K562 (cell line): ENCODE measurements at regions not wholly inside any gene's neighbourhood (a gene's known extent, or its start where the extent isn't known, plus 50 kb on each side); places are given as distances from the start of the nearest gene placed in this dataset.

Experiments
- ATAC-seq: fragments of 200-7000 bp; cut with Tn5 transposase; 3 replicates; pipeline ENCODE4 v1.9.1; 2020; ENCODE audit warnings: moderate library complexity
- BruUV-seq: library from RNA; stranded (reverse); fragments of 400-500 nt; replicated peaks from 2 replicates; lab custom pipeline; 2021; lab: Mats Ljungman, UMichigan
- CTCF ChIA-PET: fragments of 300-600 bp; formaldehyde crosslinking; extraction: SDS; loops from one replicate; lab custom pipeline; 2021; ENCODE audit warnings: low intra/inter-chr PET ratio; lab: Yijun Ruan, JAX
- POLR2A ChIA-PET: fragments of 300-600, 350-650 bp; sonication (Branson Sonifier 250); formaldehyde crosslinking; extraction: SDS; loops from one replicate; lab custom pipeline; 2021; ENCODE audit warnings: antibody characterized with exemption, inconsistent platforms; lab: Yijun Ruan, JAX
- DNase-seq, 4 experiments: peaks; one replicate each; pipeline versions ENCODE4 v3.0.0 to v3.0.0-alpha.2; 2011 to 2018; ENCODE audit warnings: low spot score in 3 of 4, mixed read lengths in 3 of 4; ENCODE audit errors: extremely low read depth in 1 of 4
- FAIRE-seq: peaks from 2 replicates; lab custom pipeline; 2011; peaks lifted over from hg19 to GRCh38; lab: Jason Lieb, UNC
- H2AFZ ChIP-seq: 2 replicates; pipeline ENCODE4 v1.6.0; 2011; ENCODE audit warnings: low read depth, low read length, control low read depth, inconsistent platforms
- H3K27ac ChIP-seq: fragments of 200-600 bp; 3 replicates; pipeline ENCODE4 v1.8.0; 2011; ENCODE audit warnings: low read depth, mild to moderate bottlenecking, control low read depth, inconsistent platforms, low read length, moderate library complexity, mixed read lengths; ENCODE audit errors: extremely low read depth
- H3K27me3 ChIP-seq, 2 experiments: fragments of 300-600 bp in 1 of 2; 2 replicates in 1 of 2; 3 replicates in 1 of 2; pipeline versions ENCODE4 v1.6.0 to v1.8.0; 2011; ENCODE audit warnings: inconsistent platforms in 2 of 2, low read length in 2 of 2, mild to moderate bottlenecking in 1 of 2, mixed read lengths in 1 of 2, moderate library complexity in 1 of 2; ENCODE audit not compliant: control insufficient read depth in 2 of 2, insufficient read depth in 2 of 2
- H3K36me3 ChIP-seq: fragments of 300-600 bp; 3 replicates; pipeline ENCODE4 v1.8.0; 2011; ENCODE audit warnings: mild to moderate bottlenecking, low read length, inconsistent platforms; ENCODE audit not compliant: control insufficient read depth, insufficient read depth
- H3K4me1 ChIP-seq, 2 experiments: fragments of 200-600 bp in 1 of 2; replicated peaks in 1 of 2; 2 replicates in 1 of 2; 3 replicates in 1 of 2; pipeline versions ENCODE4 v1.5.1 to v1.8.0; 2011; ENCODE audit warnings: inconsistent platforms in 2 of 2, low read length in 2 of 2, mild to moderate bottlenecking in 1 of 2, mixed read lengths in 1 of 2, moderate library complexity in 1 of 2; ENCODE audit not compliant: control insufficient read depth in 2 of 2, insufficient read depth in 2 of 2
- H3K4me2 ChIP-seq: 2 replicates; pipeline ENCODE4 v1.6.1; 2011; ENCODE audit warnings: low read length, control low read depth, inconsistent platforms, mixed read lengths; ENCODE audit not compliant: insufficient read depth
- H3K4me3 ChIP-seq: fragments of 200-600 bp; sonication (generic), shearing (Covaris generic); 2 replicates; pipeline ENCODE4 v1.5.1; 2016; ENCODE audit warnings: control low read depth, inconsistent platforms
- H3K79me2 ChIP-seq: fragments of 200-600 bp; 3 replicates; pipeline ENCODE4 v1.8.0; 2011; ENCODE audit warnings: low read length, inconsistent platforms; ENCODE audit not compliant: control insufficient read depth, insufficient read depth
- H3K9ac ChIP-seq, 2 experiments: 2 replicates each; pipeline versions ENCODE4 v1.6.0 to v1.6.1; 2011; ENCODE audit warnings: low read depth in 2 of 2, low read length in 2 of 2, control low read depth in 1 of 2, inconsistent platforms in 1 of 2, mild to moderate bottlenecking in 1 of 2, mixed read lengths in 1 of 2; ENCODE audit not compliant: insufficient read depth in 1 of 2
- H3K9me1 ChIP-seq: one replicate; pipeline ENCODE4 v1.6.0; 2011; ENCODE audit warnings: inconsistent platforms, mild to moderate bottlenecking, low read length, moderate library complexity; ENCODE audit not compliant: control insufficient read depth, insufficient read depth
- H3K9me3 ChIP-seq: replicated peaks from 2 replicates; pipeline ENCODE4 v1.5.1; 2011; ENCODE audit warnings: low read depth, low read length, inconsistent platforms; ENCODE audit not compliant: control insufficient read depth, insufficient read depth
- H4K20me1 ChIP-seq: replicated peaks from 2 replicates; pipeline ENCODE4 v1.6.1; 2011; ENCODE audit warnings: low read length, inconsistent platforms, mixed read lengths; ENCODE audit not compliant: control insufficient read depth, insufficient read depth
- BRF1 ChIP-seq: IDR thresholded peaks from 3 replicates; pipeline ENCODE4 v1.6.1; 2011; ENCODE audit warnings: borderline replicate concordance, mild to moderate bottlenecking; ENCODE audit not compliant: insufficient read length; ENCODE audit errors: extremely low read depth
- CXXC5 ChIP-seq: fragments of 250-450 bp; sonication (Bioruptor Pico); IDR thresholded peaks from 2 replicates; pipeline ENCODE4 v1.8.0; 2022; ENCODE audit warnings: inconsistent platforms, mild to moderate bottlenecking, moderate library complexity
- E2F5 ChIP-seq: sonication (generic); formaldehyde crosslinking; IDR thresholded peaks from 2 replicates; pipeline ENCODE4 v1.8.0; 2022; ENCODE audit warnings: mild to moderate bottlenecking, missing genetic modification reagents
- ETV6 ChIP-seq, 3 experiments: fragments of 150-350 bp in 1 of 3; sonication (generic) in 1 of 3; formaldehyde crosslinking in 1 of 3; IDR thresholded peaks; 2 replicates each; pipeline versions ENCODE4 v1.6.1 to v1.8.0; 2014 to 2022; ENCODE audit warnings: borderline replicate concordance in 2 of 3, low read depth in 2 of 3, antibody characterized with exemption in 1 of 3, low read length in 1 of 3, mild to moderate bottlenecking in 1 of 3, missing genetic modification reagents in 1 of 3
- FOXJ2 ChIP-seq: fragments of 200-800 bp; sonication (Bioruptor generic); IDR thresholded peaks from 2 replicates; pipeline ENCODE4 v1.6.1; 2016; ENCODE audit warnings: missing genetic modification characterization, missing compliant biosample characterization
- ILK ChIP-seq: fragments of 450-650 bp; IDR thresholded peaks from 2 replicates; pipeline ENCODE4 v1.6.1; 2016; ENCODE audit warnings: missing genetic modification characterization, low read depth, mild to moderate bottlenecking, missing compliant biosample characterization, moderate library complexity, borderline replicate concordance
- MTA3 ChIP-seq: fragments of 450-650 bp; formaldehyde crosslinking; IDR thresholded peaks from 2 replicates; pipeline ENCODE4 v1.6.1; 2017; ENCODE audit warnings: mild to moderate bottlenecking, borderline replicate concordance
- PML ChIP-seq: IDR thresholded peaks from 2 replicates; pipeline ENCODE4 v1.6.1; 2012; ENCODE audit warnings: low read length, inconsistent platforms
- SRSF9 ChIP-seq: fragments of 200-400 bp; formaldehyde crosslinking; IDR thresholded peaks from 2 replicates; pipeline ENCODE4 v1.6.1; 2017; ENCODE audit warnings: low read depth, low read length, borderline replicate concordance
- ZBTB9 ChIP-seq: fragments of 450-650 bp; formaldehyde crosslinking; IDR thresholded peaks from 2 replicates; pipeline ENCODE4 v1.4.0; 2020; ENCODE audit warnings: mild to moderate bottlenecking, moderate library complexity
- ZKSCAN8 ChIP-seq: fragments of 200-800 bp; sonication (Bioruptor generic); IDR thresholded peaks from 2 replicates; pipeline ENCODE4 v1.6.1; 2016; ENCODE audit warnings: missing genetic modification characterization, missing compliant biosample characterization
- ZNF184 ChIP-seq: sonication (generic); formaldehyde crosslinking; IDR thresholded peaks from 2 replicates; pipeline ENCODE4 v1.5.0; 2020; ENCODE audit warnings: missing genetic modification reagents
- ZNF232 ChIP-seq: sonication (generic); formaldehyde crosslinking; IDR thresholded peaks from 2 replicates; pipeline ENCODE4 v1.8.0; 2022; ENCODE audit warnings: mild to moderate bottlenecking, missing genetic modification reagents
- ZNF384 ChIP-seq: IDR thresholded peaks from 2 replicates; pipeline ENCODE4 v1.6.1; 2012; ENCODE audit warnings: low read depth, low read length, improper control_type of control experiment
- ZNF830 ChIP-seq: fragments of 250-450 bp; sonication (Bioruptor Pico); IDR thresholded peaks from 2 replicates; pipeline ENCODE4 v1.5.0; 2021; ENCODE audit warnings: mild to moderate bottlenecking
- WGBS: fragments of 100-300 bp; shearing (Covaris generic); methylation state at CpG from one replicate; pipeline ENCODE4 v1.1.6; 2016; ENCODE audit warnings: low coverage, mixed read lengths; ENCODE audit not compliant: insufficient coverage; ENCODE audit errors: missing lambda C conversion rate; 5-methylcytosine and 5-hydroxymethylcytosine counted together
- in situ Hi-C: fragments of 300-500 bp; cut with MboI; formaldehyde crosslinking; loops from 4 replicates; pipeline ENCODE4 v1.15.0; 2018; ENCODE audit warnings: inconsistent platforms, mixed read lengths
- intact Hi-C: fragments of 100-400 bp; cut with micrococcal nuclease; formaldehyde crosslinking; loops from 2 replicates; pipeline ENCODE4 v1.14.2; 2022

- Histone ChIP-seq H3K79me2 (no peaks in the 10 kb centered on the region), H2AFZ (no peak overlapping the region), H4K20me1 (no peaks in the 10 kb centered on the region), H3K9me1 (no peaks in the 10 kb centered on the region), H3K4me1 (no peaks in the 10 kb centered on the region), H3K9me3 (no peaks in the 10 kb centered on the region), H3K4me2 (no peak overlapping the region), H3K27me3 (peaks cover 6 to 7% of the 10 kb centered on the region in 2 experiments; a peak in 3 of 5 replicates)
- FAIRE-seq (no peak), DNase-seq (no peak), ATAC-seq (no peak)
- BruUV-seq: no TSS peak
- intact Hi-C loops: no loop called here
- in situ Hi-C loops: no loop called here
- WGBS: 2% methylated on average over 4 of the region's 4 CpGs
- CTCF ChIA-PET: no interaction called here
- TF ChIP-seq SRSF9 (no peak), ZNF232 (CRISPR knock-in tag) (no peak), ZNF830 (CRISPR knock-in tag) (no peak), ZNF184 (CRISPR knock-in tag) (no peak), PML (no peak)
- TF ChIP-seq, all 486 proteins: peak for 0
- Histone ChIP-seq H3K36me3 (no peaks in the 10 kb centered on the region), H3K9ac (no peak overlapping the region), H3K27ac (no peak overlapping the region), H3K4me3 (no peak overlapping the region)
- POLR2A ChIA-PET: no interaction called here
These were observed 271.0 kb downstream of the MYCN start for GRCh38 chr2:16211341-16211740.

- ATAC-seq (no peak), DNase-seq (no peak), FAIRE-seq (no peak)
- Histone ChIP-seq H2AFZ (no peak overlapping the region), H4K20me1 (no peaks in the 10 kb centered on the region), H3K9me3 (no peaks in the 10 kb centered on the region), H3K4me2 (no peak overlapping the region), H3K36me3 (no peaks in the 10 kb centered on the region), H3K4me1 (no peaks in the 10 kb centered on the region), H3K79me2 (no peaks in the 10 kb centered on the region), H3K9me1 (no peaks in the 10 kb centered on the region), H3K4me3 (no peak overlapping the region), H3K9ac (no peak overlapping the region), H3K27ac (no peak overlapping the region), H3K27me3 (peaks cover under 1 to 5% of the 10 kb centered on the region in 2 experiments; a peak in 3 of 5 replicates)
- intact Hi-C loops: no loop called here
- BruUV-seq: no TSS peak
- POLR2A ChIA-PET: no interaction called here
- in situ Hi-C loops: no loop called here
- 0% methylated on average over 2 of the region's 2 CpGs for WGBS
- CTCF ChIA-PET: no interaction called here
- TF ChIP-seq FOXJ2 (no peak), BRF1 (no peak), E2F5 (CRISPR knock-in tag) (no peak), ZNF384 (no peak), MTA3 (no peak), ILK (tag) (no peak), ZKSCAN8 (CRISPR knock-in tag) (no peak), ETV6 (IDR thresholded peaks at IDR 0.05; ENCODE audit: borderline replicate concordance in 1 of 2, low read depth in 2 of 2, low read length in 1 of 2) (no peak), ETV6 (CRISPR knock-in tag; IDR thresholded peaks at IDR 0.05; ENCODE audit: borderline replicate concordance) (no peak), CXXC5 (no peak), ZBTB9 (no peak)
These were observed 270.5 kb downstream of the MYCN start for GRCh38 chr2:16210841-16211240.
